Neural progenitor cell (in vitro differentiated cells): ENCODE measurements at regions not wholly inside any gene's neighbourhood (a gene's known extent, or its start where the extent isn't known, plus 50 kb on each side); places are given as distances from the start of the nearest gene placed in this dataset.

Experiments
- DNase-seq: peaks from one replicate; pipeline ENCODE4 v3.0.0-alpha.2; 2016; ENCODE audit warnings: low spot score
- H2AFZ ChIP-seq: fragments of 200-600 bp; sonication (generic); replicated peaks from 2 replicates; pipeline ENCODE4 v1.6.1; 2016; ENCODE audit warnings: antibody characterized with exemption
- H3F3A ChIP-seq: fragments of 200-600 bp; sonication (generic); 2 replicates; pipeline ENCODE4 v1.6.1; 2016; ENCODE audit warnings: antibody characterized with exemption, low read depth
- H3K27ac ChIP-seq: fragments of 200-600 bp; sonication (generic); 2 replicates; pipeline ENCODE4 v1.5.1; 2016; ENCODE audit warnings: mild to moderate bottlenecking
- H3K27me3 ChIP-seq: fragments of 200-600 bp; sonication (generic); 2 replicates; pipeline ENCODE4 v1.6.1; 2016; ENCODE audit warnings: mild to moderate bottlenecking, moderate library complexity
- H3K36me3 ChIP-seq: fragments of 200-600 bp; sonication (generic); 2 replicates; pipeline ENCODE4 v1.5.1; 2016
- H3K4me1 ChIP-seq: fragments of 200-600 bp; sonication (generic); 2 replicates; pipeline ENCODE4 v1.6.1; 2016; ENCODE audit warnings: mixed run types
- H3K4me2 ChIP-seq: fragments of 200-600 bp; sonication (generic); 2 replicates; pipeline ENCODE4 v1.6.1; 2016
- H3K4me3 ChIP-seq: fragments of 200-600 bp; sonication (generic); 2 replicates; pipeline ENCODE4 v1.5.1; 2016
- H3K79me2 ChIP-seq: fragments of 200-600 bp; sonication (generic); 2 replicates; pipeline ENCODE4 v1.6.1; 2016; ENCODE audit warnings: low read depth
- H3K9ac ChIP-seq: fragments of 200-600 bp; sonication (generic); 2 replicates; pipeline ENCODE4 v1.6.1; 2016
- H3K9me3 ChIP-seq: fragments of 200-600 bp; sonication (generic); 2 replicates; pipeline ENCODE4 v1.5.1; 2016; ENCODE audit warnings: low read depth
- H4K20me1 ChIP-seq: fragments of 200-600 bp; sonication (generic); 2 replicates; pipeline ENCODE4 v1.6.1; 2016; ENCODE audit warnings: low read depth
- H3K27ac Mint-ChIP-seq: 3 replicates; pipeline ENCODE4 v1.8.0; 2021; ENCODE audit warnings: mixed read lengths
- H3K27me3 Mint-ChIP-seq: 2 replicates; pipeline ENCODE4 v1.8.0; 2022; ENCODE audit warnings: low read depth, mild to moderate bottlenecking, inconsistent platforms, moderate library complexity, mixed read lengths; ENCODE audit not compliant: insufficient read depth
- H3K36me3 Mint-ChIP-seq: 3 replicates; pipeline ENCODE4 v1.8.0; 2021; ENCODE audit warnings: mixed read lengths
- H3K4me1 Mint-ChIP-seq: 3 replicates; pipeline ENCODE4 v1.8.0; 2021; ENCODE audit warnings: mixed read lengths
- H3K4me3 Mint-ChIP-seq: 3 replicates; pipeline ENCODE4 v1.8.0; 2021; ENCODE audit warnings: mild to moderate bottlenecking, moderate library complexity, mixed read lengths
- H3K9me3 Mint-ChIP-seq: 3 replicates; pipeline ENCODE4 v1.8.0; 2020; ENCODE audit warnings: mixed read lengths
- EZH2 ChIP-seq: fragments of 200-600 bp; sonication (generic); IDR thresholded peaks from 2 replicates; pipeline ENCODE4 v1.6.1; 2017; ENCODE audit warnings: antibody characterized with exemption, mild to moderate bottlenecking, moderate library complexity
- EZH2phosphoT487 ChIP-seq: fragments of 200-600 bp; sonication (generic); IDR thresholded peaks from 2 replicates; pipeline ENCODE4 v1.6.1; 2017; ENCODE audit warnings: antibody characterized with exemption
- TF ChIP-seq, protein P1 (sequence below): fragments of 200-600 bp; sonication (generic); IDR thresholded peaks from 2 replicates; pipeline ENCODE4 v1.5.1; 2017; ENCODE audit warnings: antibody characterized with exemption, mild to moderate bottlenecking

DNA sequence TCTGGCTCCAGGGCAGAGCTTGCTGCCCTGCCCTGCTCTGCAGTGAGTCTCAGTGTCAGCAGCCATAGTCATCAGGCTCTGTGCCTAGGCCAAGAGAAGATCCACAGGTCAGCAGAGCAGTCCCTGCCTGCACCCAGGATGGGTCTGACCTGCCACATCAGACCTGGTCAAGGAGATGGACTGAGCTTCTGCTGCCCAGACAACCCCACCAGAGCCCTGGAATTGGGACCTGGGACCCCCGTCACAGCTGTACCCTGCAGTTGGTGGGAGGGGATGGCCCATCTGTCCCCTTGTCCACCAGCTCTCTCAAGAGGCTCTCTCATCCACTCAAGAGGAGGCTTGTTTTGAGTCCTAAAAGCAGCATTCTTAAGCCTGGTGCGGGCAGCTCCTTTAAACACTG lies 142.6 kb downstream of the TFCP2L1 start:
- Histone ChIP-seq H2AFZ (no peak overlapping the region), H3K9ac (no peak overlapping the region), H3F3A (no peaks in the 10 kb centered on the region), H3K4me2 (no peak overlapping the region), H3K36me3 (no peaks in the 10 kb centered on the region), H3K9me3 (no peaks in the 10 kb centered on the region), H4K20me1 (no peaks in the 10 kb centered on the region), H3K27ac (no peak overlapping the region), H3K4me1 (no peaks in the 10 kb centered on the region), H3K4me3 (no peak overlapping the region), H3K79me2 (no peaks in the 10 kb centered on the region), H3K27me3 (no peaks in the 10 kb centered on the region)
- H3K27ac Mint-ChIP-seq: no peak overlapping the region
- no peaks in the 10 kb centered on the region for H3K27me3 Mint-ChIP-seq
- no peak for DNase-seq
- TF ChIP-seq EZH2 (no peak), EZH2phosphoT487 (no peak)
- TF ChIP-seq, protein P1, sequence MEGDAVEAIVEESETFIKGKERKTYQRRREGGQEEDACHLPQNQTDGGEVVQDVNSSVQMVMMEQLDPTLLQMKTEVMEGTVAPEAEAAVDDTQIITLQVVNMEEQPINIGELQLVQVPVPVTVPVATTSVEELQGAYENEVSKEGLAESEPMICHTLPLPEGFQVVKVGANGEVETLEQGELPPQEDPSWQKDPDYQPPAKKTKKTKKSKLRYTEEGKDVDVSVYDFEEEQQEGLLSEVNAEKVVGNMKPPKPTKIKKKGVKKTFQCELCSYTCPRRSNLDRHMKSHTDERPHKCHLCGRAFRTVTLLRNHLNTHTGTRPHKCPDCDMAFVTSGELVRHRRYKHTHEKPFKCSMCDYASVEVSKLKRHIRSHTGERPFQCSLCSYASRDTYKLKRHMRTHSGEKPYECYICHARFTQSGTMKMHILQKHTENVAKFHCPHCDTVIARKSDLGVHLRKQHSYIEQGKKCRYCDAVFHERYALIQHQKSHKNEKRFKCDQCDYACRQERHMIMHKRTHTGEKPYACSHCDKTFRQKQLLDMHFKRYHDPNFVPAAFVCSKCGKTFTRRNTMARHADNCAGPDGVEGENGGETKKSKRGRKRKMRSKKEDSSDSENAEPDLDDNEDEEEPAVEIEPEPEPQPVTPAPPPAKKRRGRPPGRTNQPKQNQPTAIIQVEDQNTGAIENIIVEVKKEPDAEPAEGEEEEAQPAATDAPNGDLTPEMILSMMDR: no peak
- H3K36me3 Mint-ChIP-seq: no peaks in the 10 kb centered on the region
- no peaks in the 10 kb centered on the region for H3K9me3 Mint-ChIP-seq
- no peaks in the 10 kb centered on the region for H3K4me1 Mint-ChIP-seq
- no peak overlapping the region for H3K4me3 Mint-ChIP-seq

DNA sequence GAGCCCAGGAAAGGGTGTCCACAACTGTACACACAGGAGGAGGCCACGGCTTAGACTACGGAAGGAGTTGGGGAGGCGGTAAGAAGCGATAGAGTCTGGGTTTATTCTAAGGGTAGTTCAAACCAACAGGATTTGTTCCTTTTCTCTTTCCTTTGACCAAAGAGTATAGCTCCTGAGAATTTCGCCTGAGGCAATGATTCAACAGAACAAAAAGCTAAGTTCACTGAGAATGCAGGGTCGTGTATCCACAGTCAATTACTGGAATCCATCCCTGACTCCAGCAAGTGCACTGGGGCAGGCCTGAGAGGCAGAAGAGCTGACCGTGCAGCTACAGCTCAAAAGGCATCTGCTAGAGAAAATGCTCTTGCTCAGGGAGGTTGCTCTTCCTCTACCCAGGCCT lies 140.9 kb downstream of the TFCP2L1 start:
- Histone ChIP-seq H3K4me1 (no peaks in the 10 kb centered on the region), H3K9ac (no peak overlapping the region), H3K9me3 (no peaks in the 10 kb centered on the region), H3K79me2 (no peaks in the 10 kb centered on the region), H2AFZ (no peak overlapping the region), H3K27ac (no peak overlapping the region), H3K27me3 (no peaks in the 10 kb centered on the region), H3K4me3 (no peak overlapping the region), H3F3A (no peaks in the 10 kb centered on the region), H3K4me2 (no peak overlapping the region), H4K20me1 (no peaks in the 10 kb centered on the region), H3K36me3 (no peaks in the 10 kb centered on the region)
- Mint-ChIP-seq H3K27me3 (no peaks in the 10 kb centered on the region), H3K4me3 (no peak overlapping the region), H3K36me3 (no peaks in the 10 kb centered on the region), H3K27ac (peak overlapping the region; percentile 21), H3K4me1 (no peaks in the 10 kb centered on the region), H3K9me3 (no peaks in the 10 kb centered on the region)
- no peak for TF ChIP-seq EZH2
- TF ChIP-seq, protein P1: no peak
- no peak for TF ChIP-seq EZH2phosphoT487
- DNase-seq: no peak

DNA sequence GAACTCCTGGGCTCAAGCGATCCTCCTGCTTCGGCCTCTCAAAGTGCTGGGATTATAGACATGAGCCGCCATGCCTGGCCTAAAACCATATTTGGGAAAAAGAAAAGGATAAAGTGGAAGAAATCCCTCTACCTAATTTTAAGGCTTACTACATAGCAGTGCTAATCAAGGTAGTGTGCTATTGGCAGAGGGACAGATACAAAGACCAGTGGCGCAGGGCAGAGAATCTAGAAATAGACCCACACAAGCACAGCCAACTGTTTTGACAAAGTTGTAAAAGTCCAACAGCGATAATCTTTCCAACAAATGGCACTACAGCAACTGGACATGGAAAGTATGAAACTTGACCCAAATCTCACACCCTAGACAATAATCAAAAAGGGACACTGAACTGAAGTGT lies 138.4 kb downstream of the TFCP2L1 start:
- Mint-ChIP-seq H3K27me3 (no peaks in the 10 kb centered on the region), H3K36me3 (no peaks in the 10 kb centered on the region), H3K4me3 (no peak overlapping the region), H3K9me3 (no peaks in the 10 kb centered on the region), H3K27ac (no peak overlapping the region), H3K4me1 (no peaks in the 10 kb centered on the region)
- Histone ChIP-seq H4K20me1 (no peaks in the 10 kb centered on the region), H3K4me3 (no peak overlapping the region), H3K4me2 (no peak overlapping the region), H2AFZ (no peak overlapping the region), H3K27ac (no peak overlapping the region), H3K79me2 (no peaks in the 10 kb centered on the region), H3F3A (no peaks in the 10 kb centered on the region), H3K4me1 (no peaks in the 10 kb centered on the region), H3K9me3 (no peaks in the 10 kb centered on the region), H3K36me3 (no peaks in the 10 kb centered on the region), H3K9ac (no peak overlapping the region), H3K27me3 (no peaks in the 10 kb centered on the region)
- no peak for DNase-seq
- TF ChIP-seq EZH2phosphoT487 (no peak), EZH2 (no peak)
- TF ChIP-seq, protein P1: no peak

DNA sequence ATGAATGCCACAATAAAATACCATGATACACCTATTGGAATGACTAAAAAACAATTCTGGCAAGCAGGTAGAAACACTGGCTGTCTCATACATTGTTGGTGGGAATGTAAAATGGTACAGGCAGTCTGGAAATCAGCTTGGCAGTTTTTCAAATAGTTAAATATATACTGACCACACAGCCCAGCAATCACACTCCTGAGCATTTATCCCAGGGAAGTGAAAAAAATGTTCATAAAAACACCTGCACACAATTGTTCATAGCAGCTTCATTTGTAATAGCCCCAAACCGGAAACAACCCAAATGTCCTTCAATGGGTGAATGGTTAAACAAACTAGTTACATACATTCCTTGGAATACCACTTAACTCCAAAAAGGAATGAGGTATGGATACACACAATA lies 137.2 kb downstream of the TFCP2L1 start:
- Histone ChIP-seq H3K36me3 (no peaks in the 10 kb centered on the region), H2AFZ (no peak overlapping the region), H3K4me1 (no peaks in the 10 kb centered on the region), H3K9me3 (no peaks in the 10 kb centered on the region), H3K9ac (no peak overlapping the region), H3K4me2 (no peak overlapping the region), H3K79me2 (no peaks in the 10 kb centered on the region), H3K4me3 (no peak overlapping the region), H4K20me1 (no peaks in the 10 kb centered on the region), H3K27me3 (no peaks in the 10 kb centered on the region), H3K27ac (no peak overlapping the region), H3F3A (no peaks in the 10 kb centered on the region)
- Mint-ChIP-seq H3K27me3 (no peaks in the 10 kb centered on the region), H3K4me1 (no peaks in the 10 kb centered on the region), H3K36me3 (no peaks in the 10 kb centered on the region), H3K4me3 (no peak overlapping the region), H3K27ac (no peak overlapping the region), H3K9me3 (no peaks in the 10 kb centered on the region)
- no peak for DNase-seq
- TF ChIP-seq, protein P1: no peak
- TF ChIP-seq EZH2phosphoT487 (no peak), EZH2 (no peak)
